PC-9 (cell line): ENCODE measurements at regions not wholly inside any gene's neighbourhood (a gene's known extent, or its start where the extent isn't known, plus 50 kb on each side); places are given as distances from the start of the nearest gene placed in this dataset.

Source experiments
- EZH2 ChIP-seq: fragments of 200-600 bp; sonication (generic); IDR thresholded peaks from 2 replicates; pipeline ENCODE4 v1.8.0; 2017; ENCODE audit warnings: antibody characterized with exemption, low read depth
- TF ChIP-seq, protein P1 (sequence below): fragments of 200-600 bp; sonication (generic); conservative IDR thresholded peaks from 2 replicates; pipeline ENCODE4 v1.6.1; 2017; ENCODE audit warnings: mixed run types, antibody characterized with exemption, mild to moderate bottlenecking, moderate library complexity

DNA sequence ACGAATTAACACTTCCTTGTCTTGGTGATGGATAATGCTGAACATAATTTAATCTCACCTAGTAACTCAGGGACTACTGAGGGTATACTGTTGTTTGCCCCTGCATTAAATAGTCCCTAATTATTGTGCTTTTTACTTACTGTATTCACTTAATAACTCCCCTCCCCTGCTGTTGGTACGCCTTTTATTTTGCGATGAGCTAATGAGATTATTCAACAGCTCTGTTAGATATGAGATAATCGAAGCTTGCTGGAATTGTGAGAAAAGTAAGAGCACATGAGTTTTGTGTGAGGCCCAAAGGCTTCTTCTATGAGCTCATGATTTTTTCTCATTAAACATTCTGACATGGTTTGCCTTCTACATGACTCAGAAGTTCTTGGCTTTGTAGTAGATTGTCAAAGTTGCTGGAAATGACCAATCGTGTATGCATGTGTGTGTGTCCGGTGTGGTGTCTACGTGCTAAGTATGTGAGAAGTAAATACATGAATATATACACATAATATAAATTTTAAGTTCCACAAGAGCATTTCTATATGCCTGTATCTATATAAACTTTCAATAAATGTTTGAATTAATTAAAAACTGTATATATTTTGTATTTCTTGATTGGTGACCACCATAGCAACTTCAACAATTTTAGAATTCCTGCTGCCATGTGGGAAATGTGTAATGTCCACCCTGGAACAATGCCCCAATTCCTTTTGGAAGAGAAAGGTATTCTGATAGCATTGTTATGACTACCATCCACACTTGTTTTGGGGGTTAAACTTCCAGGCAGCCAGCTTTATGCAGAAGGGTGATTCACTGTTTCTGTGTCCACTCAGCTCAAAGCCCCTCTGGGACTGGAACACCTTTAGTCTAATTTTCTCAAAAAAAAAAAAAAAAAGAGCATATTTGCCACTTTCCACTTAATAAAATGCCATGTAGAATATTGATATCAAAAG, 106.2 kb downstream of the SAMD9 start:
- TF ChIP-seq, protein P1, sequence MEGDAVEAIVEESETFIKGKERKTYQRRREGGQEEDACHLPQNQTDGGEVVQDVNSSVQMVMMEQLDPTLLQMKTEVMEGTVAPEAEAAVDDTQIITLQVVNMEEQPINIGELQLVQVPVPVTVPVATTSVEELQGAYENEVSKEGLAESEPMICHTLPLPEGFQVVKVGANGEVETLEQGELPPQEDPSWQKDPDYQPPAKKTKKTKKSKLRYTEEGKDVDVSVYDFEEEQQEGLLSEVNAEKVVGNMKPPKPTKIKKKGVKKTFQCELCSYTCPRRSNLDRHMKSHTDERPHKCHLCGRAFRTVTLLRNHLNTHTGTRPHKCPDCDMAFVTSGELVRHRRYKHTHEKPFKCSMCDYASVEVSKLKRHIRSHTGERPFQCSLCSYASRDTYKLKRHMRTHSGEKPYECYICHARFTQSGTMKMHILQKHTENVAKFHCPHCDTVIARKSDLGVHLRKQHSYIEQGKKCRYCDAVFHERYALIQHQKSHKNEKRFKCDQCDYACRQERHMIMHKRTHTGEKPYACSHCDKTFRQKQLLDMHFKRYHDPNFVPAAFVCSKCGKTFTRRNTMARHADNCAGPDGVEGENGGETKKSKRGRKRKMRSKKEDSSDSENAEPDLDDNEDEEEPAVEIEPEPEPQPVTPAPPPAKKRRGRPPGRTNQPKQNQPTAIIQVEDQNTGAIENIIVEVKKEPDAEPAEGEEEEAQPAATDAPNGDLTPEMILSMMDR, result no peak
- no peak for TF ChIP-seq EZH2
